ENCODE measurements at regions not wholly inside any gene's neighbourhood (a gene's known extent, or its start where the extent isn't known, plus 50 kb on each side); places are given as distances from the start of the nearest gene placed in this dataset.

GRCh38 chr12:125852116-125852515 is 786.9 kb downstream of the AACS start:
- intact Hi-C loops (cut with DNase I; ENCODE audit: low total_unique reads) = no loop called here
- TF ChIP-seq POLR2A (IDR thresholded peaks at IDR 0.05) (no peak), CTCF (IDR thresholded peaks at IDR 0.05 in 4 of 5, conservative IDR thresholded peaks at IDR 0.05 in 1 of 5) (no peak)
- no peaks in the 10 kb centered on the region for H3K27me3 ChIP-seq
- no peaks in the 10 kb centered on the region for H3K36me3 ChIP-seq
- no peak overlapping the region for H3K27ac ChIP-seq
- H3K9me3 ChIP-seq = no peaks in the 10 kb centered on the region
- ATAC-seq (no peak), DNase-seq (no peak)
- in situ Hi-C loops (cut with MboI; ENCODE audit: low sequenced_read_pairs in 4 of 4) = no loop called here
- H3K4me1 ChIP-seq = no peaks in the 10 kb centered on the region
- H3K4me3 ChIP-seq = no peak overlapping the region

GRCh38 chr12:125852679-125853078 is 787.4 kb downstream of the AACS start:
- no peaks in the 10 kb centered on the region for H3K36me3 ChIP-seq
- H3K9me3 ChIP-seq = no peaks in the 10 kb centered on the region
- no peak for ATAC-seq
- H3K4me3 ChIP-seq = no peak overlapping the region
- no peaks in the 10 kb centered on the region for H3K27me3 ChIP-seq
- TF ChIP-seq CTCF (IDR thresholded peaks at IDR 0.05 in 4 of 5, conservative IDR thresholded peaks at IDR 0.05 in 1 of 5) (no peak), POLR2A (IDR thresholded peaks at IDR 0.05) (no peak)
- no peak for DNase-seq
- H3K4me1 ChIP-seq = no peaks in the 10 kb centered on the region
- no peak overlapping the region for H3K27ac ChIP-seq
- intact Hi-C loops (cut with DNase I; ENCODE audit: low total_unique reads) = no loop called here
- in situ Hi-C loops (cut with MboI; ENCODE audit: low sequenced_read_pairs in 4 of 4) = no loop called here

GRCh38 chr12:125853670-125854069 is 788.4 kb downstream of the AACS start:
- ATAC-seq (peak in 1 of 2 donors; percentile 39), DNase-seq (no peak)
- in situ Hi-C loops (cut with MboI; ENCODE audit: low sequenced_read_pairs in 4 of 4) (no loop called here), intact Hi-C loops (cut with DNase I; ENCODE audit: low total_unique reads) (no loop called here)
- Histone ChIP-seq H3K4me1 (no peaks in the 10 kb centered on the region), H3K4me3 (no peak overlapping the region), H3K9me3 (no peaks in the 10 kb centered on the region), H3K27ac (no peak overlapping the region), H3K36me3 (no peaks in the 10 kb centered on the region), H3K27me3 (no peaks in the 10 kb centered on the region)
- TF ChIP-seq CTCF (IDR thresholded peaks at IDR 0.05 in 4 of 5, conservative IDR thresholded peaks at IDR 0.05 in 1 of 5) = no peak
- no peak for TF ChIP-seq POLR2A (IDR thresholded peaks at IDR 0.05)

- DNase-seq (no peak), ATAC-seq (no peak)
- Histone ChIP-seq H3K9me3 (no peaks in the 10 kb centered on the region), H3K4me3 (no peak overlapping the region), H3K27ac (no peak overlapping the region), H3K27me3 (no peaks in the 10 kb centered on the region), H3K4me1 (no peaks in the 10 kb centered on the region), H3K36me3 (no peaks in the 10 kb centered on the region)
- in situ Hi-C loops (cut with MboI; ENCODE audit: low sequenced_read_pairs in 4 of 4) (no loop called here), intact Hi-C loops (cut with DNase I; ENCODE audit: low total_unique reads) (no loop called here)
- TF ChIP-seq CTCF (IDR thresholded peaks at IDR 0.05 in 4 of 5, conservative IDR thresholded peaks at IDR 0.05 in 1 of 5) (no peak), POLR2A (IDR thresholded peaks at IDR 0.05) (no peak)
Measured at GRCh38 chr12:125856366-125856765, 791.1 kb downstream of the AACS start.

GRCh38 chr12:125856896-125857295 is 791.7 kb downstream of the AACS start:
- DNase-seq = no peak
- intact Hi-C loops (cut with DNase I; ENCODE audit: low total_unique reads) (no loop called here), in situ Hi-C loops (cut with MboI; ENCODE audit: low sequenced_read_pairs in 4 of 4) (no loop called here)
- TF ChIP-seq CTCF (IDR thresholded peaks at IDR 0.05 in 4 of 5, conservative IDR thresholded peaks at IDR 0.05 in 1 of 5) (no peak), POLR2A (IDR thresholded peaks at IDR 0.05) (no peak)
- no peaks in the 10 kb centered on the region for H3K27me3 ChIP-seq
- no peaks in the 10 kb centered on the region for H3K4me1 ChIP-seq
- H3K9me3 ChIP-seq = no peaks in the 10 kb centered on the region
- ATAC-seq = no peak
- no peak overlapping the region for H3K4me3 ChIP-seq
- H3K36me3 ChIP-seq = no peaks in the 10 kb centered on the region
- H3K27ac ChIP-seq = no peak overlapping the region

Data from gastrocnemius medialis (tissue), 4 donors.